Fibroblast of lung (primary cell): ENCODE measurements at regions not wholly inside any gene's neighbourhood (a gene's known extent, or its start where the extent isn't known, plus 50 kb on each side); places are given as distances from the start of the nearest gene placed in this dataset.

Experiments used
- CTCF ChIP-seq, 2 donors: IDR thresholded peaks in 1 of 2; conservative IDR thresholded peaks in 1 of 2; 1 replicate in 1 of 2; 2 replicates in 1 of 2; pipeline ENCODE4 v1.5.1; 2011 to 2012; ENCODE audit warnings: low read length in 2 of 2, control low read depth in 1 of 2, inconsistent platforms in 1 of 2, low read depth in 1 of 2, mild to moderate bottlenecking in 1 of 2
- EZH2 ChIP-seq: IDR thresholded peaks from 2 replicates; pipeline ENCODE4 v1.5.1; 2012; ENCODE audit warnings: low read length, control low read depth, mild to moderate bottlenecking; ENCODE audit errors: missing control alignments

- TF ChIP-seq EZH2 (no peak), CTCF (conservative IDR thresholded peaks at IDR 0.05 in 1 of 2, IDR thresholded peaks at IDR 0.05 in 1 of 2; ENCODE audit: low read depth in 1 of 2, low read length in 2 of 2) (no peak)
Observed at GRCh38 chr20:11248011-11248409, 574.2 kb upstream of the JAG1 start.
